Fibroblast of villous mesenchyme (primary cell): ENCODE measurements at regions not wholly inside any gene's neighbourhood (a gene's known extent, or its start where the extent isn't known, plus 50 kb on each side); places are given as distances from the start of the nearest gene placed in this dataset.

Experiments
- DNase-seq: peaks from one replicate; pipeline ENCODE4 v3.0.0-alpha.2; 2010; ENCODE audit warnings: low read depth
- H3K4me3 ChIP-seq: 2 replicates; pipeline ENCODE4 v1.5.1; 2011; ENCODE audit warnings: low read depth, mild to moderate bottlenecking, low read length
- CTCF ChIP-seq: IDR thresholded peaks from 2 replicates; pipeline ENCODE4 v1.5.1; 2012; ENCODE audit warnings: low read depth, mild to moderate bottlenecking, low read length; ENCODE audit not compliant: insufficient read depth

- TF ChIP-seq CTCF: peak; percentile 41
- DNase-seq: peak; percentile 4
- H3K4me3 ChIP-seq: no peak overlapping the region
These were observed 534.4 kb upstream of the PCDH10 start for GRCh38 chr4:132614682-132615081.

- no peak for TF ChIP-seq CTCF
- DNase-seq: no peak
- no peak overlapping the region for H3K4me3 ChIP-seq
These were observed 529.1 kb upstream of the PCDH10 start for GRCh38 chr4:132619968-132620367.

- peak; percentile 62 for TF ChIP-seq CTCF
- peak; percentile 16 for DNase-seq
- no peak overlapping the region for H3K4me3 ChIP-seq
These were observed 506.9 kb upstream of the PCDH10 start for GRCh38 chr4:132642016-132642817.

- TF ChIP-seq CTCF: no peak
- H3K4me3 ChIP-seq: no peak overlapping the region
- no peak for DNase-seq
These were observed 502.9 kb upstream of the PCDH10 start for GRCh38 chr4:132646186-132646585.

GRCh38 chr4:132651196-132651595 is 497.9 kb upstream of the PCDH10 start:
- no peak for DNase-seq
- no peak overlapping the region for H3K4me3 ChIP-seq
- TF ChIP-seq CTCF: no peak

- no peak overlapping the region for H3K4me3 ChIP-seq
- no peak for TF ChIP-seq CTCF
- no peak for DNase-seq
These were observed 488.9 kb upstream of the PCDH10 start for GRCh38 chr4:132660181-132660580.

GRCh38 chr4:132662456-132662855 is 486.6 kb upstream of the PCDH10 start:
- no peak overlapping the region for H3K4me3 ChIP-seq
- TF ChIP-seq CTCF: no peak
- no peak for DNase-seq
